Osteocyte (in vitro differentiated cells): ENCODE measurements at regions not wholly inside any gene's neighbourhood (a gene's known extent, or its start where the extent isn't known, plus 50 kb on each side); places are given as distances from the start of the nearest gene placed in this dataset.

Experiments
- DNase-seq: peaks from one replicate; pipeline ENCODE4 v3.0.0; 2021; ENCODE audit warnings: mixed read lengths; ENCODE audit not compliant: unreplicated experiment; ENCODE audit errors: extremely low spot score
- H3K27ac Mint-ChIP-seq: one replicate; pipeline ENCODE4 v1.8.0; 2021; ENCODE audit warnings: mild to moderate bottlenecking, mixed read lengths; ENCODE audit not compliant: unreplicated experiment
- H3K27me3 Mint-ChIP-seq: one replicate; pipeline ENCODE4 v1.8.0; 2021; ENCODE audit warnings: mixed read lengths; ENCODE audit not compliant: unreplicated experiment
- H3K36me3 Mint-ChIP-seq: one replicate; pipeline ENCODE4 v1.8.0; 2021; ENCODE audit warnings: mixed read lengths; ENCODE audit not compliant: unreplicated experiment
- H3K4me1 Mint-ChIP-seq: one replicate; pipeline ENCODE4 v1.8.0; 2021; ENCODE audit warnings: mixed read lengths; ENCODE audit not compliant: unreplicated experiment
- H3K4me3 Mint-ChIP-seq: one replicate; pipeline ENCODE4 v1.8.0; 2021; ENCODE audit warnings: mild to moderate bottlenecking, moderate library complexity, mixed read lengths; ENCODE audit not compliant: unreplicated experiment
- H3K9me3 Mint-ChIP-seq: one replicate; pipeline ENCODE4 v1.8.0; 2021; ENCODE audit warnings: mixed read lengths; ENCODE audit not compliant: unreplicated experiment
- TF ChIP-seq, protein P1 (sequence below): fragments of 200-600 bp; sonication (generic); IDR thresholded peaks from 2 replicates; pipeline ENCODE4 v1.5.0; 2021; ENCODE audit warnings: antibody characterized with exemption, mild to moderate bottlenecking, moderate library complexity

DNA sequence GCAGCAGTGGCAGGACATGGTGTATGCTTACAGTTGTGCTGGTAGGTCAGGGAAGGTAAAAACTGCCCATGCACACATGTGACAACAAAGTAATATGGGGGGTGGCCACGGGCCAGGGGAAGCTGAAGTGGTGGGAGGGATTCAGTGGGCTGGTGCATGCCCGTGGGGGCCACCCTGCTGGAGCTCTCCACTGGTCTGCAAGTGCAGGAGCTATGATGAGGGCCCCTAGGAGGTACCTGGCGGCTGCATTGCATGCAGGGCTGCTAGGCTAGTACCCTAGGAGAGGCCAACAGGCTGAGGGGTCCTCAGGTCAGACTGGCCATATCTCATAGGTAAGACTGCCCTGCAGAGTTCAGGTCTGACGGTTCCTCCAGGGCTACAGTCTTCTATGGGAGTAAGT is 265.9 kb downstream of the NUP35 start:
- Mint-ChIP-seq H3K27me3 (peaks cover 2% of the 10 kb centered on the region), H3K27ac (no peak overlapping the region), H3K9me3 (peaks cover 31% of the 10 kb centered on the region), H3K4me1 (no peaks in the 10 kb centered on the region), H3K36me3 (no peaks in the 10 kb centered on the region), H3K4me3 (no peak overlapping the region)
- TF ChIP-seq, protein P1, sequence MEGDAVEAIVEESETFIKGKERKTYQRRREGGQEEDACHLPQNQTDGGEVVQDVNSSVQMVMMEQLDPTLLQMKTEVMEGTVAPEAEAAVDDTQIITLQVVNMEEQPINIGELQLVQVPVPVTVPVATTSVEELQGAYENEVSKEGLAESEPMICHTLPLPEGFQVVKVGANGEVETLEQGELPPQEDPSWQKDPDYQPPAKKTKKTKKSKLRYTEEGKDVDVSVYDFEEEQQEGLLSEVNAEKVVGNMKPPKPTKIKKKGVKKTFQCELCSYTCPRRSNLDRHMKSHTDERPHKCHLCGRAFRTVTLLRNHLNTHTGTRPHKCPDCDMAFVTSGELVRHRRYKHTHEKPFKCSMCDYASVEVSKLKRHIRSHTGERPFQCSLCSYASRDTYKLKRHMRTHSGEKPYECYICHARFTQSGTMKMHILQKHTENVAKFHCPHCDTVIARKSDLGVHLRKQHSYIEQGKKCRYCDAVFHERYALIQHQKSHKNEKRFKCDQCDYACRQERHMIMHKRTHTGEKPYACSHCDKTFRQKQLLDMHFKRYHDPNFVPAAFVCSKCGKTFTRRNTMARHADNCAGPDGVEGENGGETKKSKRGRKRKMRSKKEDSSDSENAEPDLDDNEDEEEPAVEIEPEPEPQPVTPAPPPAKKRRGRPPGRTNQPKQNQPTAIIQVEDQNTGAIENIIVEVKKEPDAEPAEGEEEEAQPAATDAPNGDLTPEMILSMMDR, result no peak
- peak; percentile 82 for DNase-seq

DNA sequence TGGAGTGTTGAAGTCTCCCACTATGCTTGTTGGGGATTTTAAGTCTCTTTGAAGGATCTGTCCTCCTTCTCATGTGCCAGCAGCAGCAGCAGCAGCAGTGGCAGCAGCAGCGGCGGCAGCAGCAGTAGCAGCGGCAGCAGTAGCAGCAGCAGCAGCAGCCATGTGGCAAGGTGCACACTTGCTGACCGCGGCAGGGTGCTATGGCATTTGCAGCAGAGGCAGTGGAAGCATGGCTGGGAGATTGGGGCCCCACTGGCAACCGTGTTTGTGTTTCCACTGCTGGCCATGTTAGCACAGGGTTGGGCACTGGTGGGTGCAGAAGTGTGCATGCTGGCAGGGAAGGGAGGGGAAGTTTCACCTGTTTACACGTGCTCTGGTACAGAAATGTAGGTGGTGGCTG is 280.1 kb downstream of the NUP35 start:
- no peaks in the 10 kb centered on the region for H3K4me1 Mint-ChIP-seq
- TF ChIP-seq, protein P1, result no peak
- H3K36me3 Mint-ChIP-seq, result no peaks in the 10 kb centered on the region
- H3K4me3 Mint-ChIP-seq, result no peak overlapping the region
- peaks cover 8% of the 10 kb centered on the region for H3K9me3 Mint-ChIP-seq
- no peak overlapping the region for H3K27ac Mint-ChIP-seq
- DNase-seq, result no peak
- H3K27me3 Mint-ChIP-seq, result peaks cover 6% of the 10 kb centered on the region

GRCh38 chr2:183408562-183408961 is 284.3 kb downstream of the NUP35 start:
- TF ChIP-seq, protein P1, result no peak
- DNase-seq, result no peak
- Mint-ChIP-seq H3K27me3 (peaks cover 6% of the 10 kb centered on the region), H3K4me3 (no peak overlapping the region), H3K9me3 (peaks cover 6% of the 10 kb centered on the region), H3K4me1 (no peaks in the 10 kb centered on the region), H3K36me3 (no peaks in the 10 kb centered on the region), H3K27ac (no peak overlapping the region)

GRCh38 chr2:183409662-183410061 is 285.4 kb downstream of the NUP35 start:
- H3K36me3 Mint-ChIP-seq, result no peaks in the 10 kb centered on the region
- H3K27ac Mint-ChIP-seq, result no peak overlapping the region
- H3K4me1 Mint-ChIP-seq, result no peaks in the 10 kb centered on the region
- DNase-seq, result no peak
- TF ChIP-seq, protein P1, result no peak
- H3K9me3 Mint-ChIP-seq, result no peaks in the 10 kb centered on the region
- no peak overlapping the region for H3K4me3 Mint-ChIP-seq
- peaks cover 6% of the 10 kb centered on the region for H3K27me3 Mint-ChIP-seq

- Mint-ChIP-seq H3K4me3 (no peak overlapping the region), H3K27ac (no peak overlapping the region), H3K9me3 (no peaks in the 10 kb centered on the region), H3K4me1 (no peaks in the 10 kb centered on the region), H3K27me3 (peaks cover 4% of the 10 kb centered on the region), H3K36me3 (no peaks in the 10 kb centered on the region)
- TF ChIP-seq, protein P1, result no peak
- no peak for DNase-seq
These were observed 292.5 kb downstream of the NUP35 start for GRCh38 chr2:183416753-183417152.
